ENCODE measurements at regions not wholly inside any gene's neighbourhood (a gene's known extent, or its start where the extent isn't known, plus 50 kb on each side); places are given as distances from the start of the nearest gene placed in this dataset.

GRCh38 chr21:20306836-20307235, 691.4 kb upstream of the NCAM2 start:
- no peak for DNase-seq

GRCh38 chr21:20308586-20309315, 689.5 kb upstream of the NCAM2 start:
- no peak for DNase-seq

- DNase-seq, result no peak
These were observed 686.9 kb upstream of the NCAM2 start for GRCh38 chr21:20311234-20311787.

- DNase-seq, result no peak
These were observed 685.2 kb upstream of the NCAM2 start for GRCh38 chr21:20313013-20313412.

- DNase-seq, result no peak
These were observed 683.2 kb upstream of the NCAM2 start for GRCh38 chr21:20315042-20315441.

- DNase-seq, result no peak
These were observed 668.6 kb upstream of the NCAM2 start for GRCh38 chr21:20329636-20330035.

GRCh38 chr21:20330652-20331051, 667.6 kb upstream of the NCAM2 start:
- no peak for DNase-seq

- DNase-seq, result no peak
These were observed 663.6 kb upstream of the NCAM2 start for GRCh38 chr21:20334585-20334984.

GRCh38 chr21:20341431-20341830, 656.8 kb upstream of the NCAM2 start:
- DNase-seq, result no peak

GRCh38 chr21:20343186-20343585, 655.0 kb upstream of the NCAM2 start:
- no peak for DNase-seq

GRCh38 chr21:20351138-20351537, 647.1 kb upstream of the NCAM2 start:
- no peak for DNase-seq

- no peak for DNase-seq
These were observed 644.9 kb upstream of the NCAM2 start for GRCh38 chr21:20353351-20353750.

GRCh38 chr21:20373031-20373430, 625.2 kb upstream of the NCAM2 start:
- DNase-seq, result no peak

- DNase-seq, result no peak
These were observed 621.0 kb upstream of the NCAM2 start for GRCh38 chr21:20377250-20377649.

GRCh38 chr21:20388400-20388799, 609.8 kb upstream of the NCAM2 start:
- no peak for DNase-seq

- DNase-seq, result no peak
These were observed 601.4 kb upstream of the NCAM2 start for GRCh38 chr21:20396798-20397197.

- no peak for DNase-seq
These were observed 593.3 kb upstream of the NCAM2 start for GRCh38 chr21:20404915-20405314.

GRCh38 chr21:20418353-20418752, 579.9 kb upstream of the NCAM2 start:
- no peak for DNase-seq

GRCh38 chr21:20419772-20420171, 578.4 kb upstream of the NCAM2 start:
- DNase-seq, result no peak

GRCh38 chr21:20424943-20425342, 573.3 kb upstream of the NCAM2 start:
- no peak for DNase-seq

- no peak for DNase-seq
These were observed 572.4 kb upstream of the NCAM2 start for GRCh38 chr21:20425856-20426255.

- no peak for DNase-seq
These were observed 557.9 kb upstream of the NCAM2 start for GRCh38 chr21:20440338-20440737.

- DNase-seq, result no peak
These were observed 554.6 kb upstream of the NCAM2 start for GRCh38 chr21:20443558-20444155.

GRCh38 chr21:20445971-20446370, 552.2 kb upstream of the NCAM2 start:
- DNase-seq, result no peak

GRCh38 chr21:20451046-20451445, 547.2 kb upstream of the NCAM2 start:
- no peak for DNase-seq

Measured in activated CD4-positive, CD25-positive, alpha-beta regulatory T cell treated with anti-CD3 and anti-CD28 coated beads, Interleukin-2, amount 50 U/mL, for 72 hours (primary cell).